Tibial nerve (tissue), 4 donors: ENCODE measurements at regions not wholly inside any gene's neighbourhood (a gene's known extent, or its start where the extent isn't known, plus 50 kb on each side); places are given as distances from the start of the nearest gene placed in this dataset.

Source experiments
- DNase-seq, 2 donors: peaks; one replicate each; pipeline ENCODE4 v3.0.0-alpha.2; 2019; ENCODE audit warnings: low spot score in 2 of 2
- H3K27ac ChIP-seq, 4 donors: fragments of 200-600 bp; sonication (generic) in 3 of 4; one replicate each; pipeline ENCODE4 v1.5.1; 2017 to 2019; ENCODE audit warnings: mild to moderate bottlenecking in 1 of 4
- H3K27me3 ChIP-seq, 2 donors: fragments of 200-600 bp; sonication (generic) in 1 of 2; one replicate each; pipeline versions ENCODE4 v1.5.1 to v1.6.0; 2017 to 2019
- H3K36me3 ChIP-seq, 3 donors: fragments of 200-600 bp; sonication (generic); one replicate each; pipeline ENCODE4 v1.5.1; 2018 to 2019
- H3K4me1 ChIP-seq, 4 donors: fragments of 200-600 bp; sonication (generic) in 3 of 4; one replicate each; pipeline ENCODE4 v1.5.1; 2017 to 2019
- H3K4me3 ChIP-seq, 4 donors: fragments of 200-600 bp; sonication (generic) in 3 of 4; one replicate each; pipeline ENCODE4 v1.5.1; 2017 to 2019; ENCODE audit warnings: mild to moderate bottlenecking in 1 of 4, moderate library complexity in 1 of 4
- H3K9me3 ChIP-seq, 4 donors: fragments of 200-600 bp; sonication (generic) in 3 of 4; one replicate each; pipeline ENCODE4 v1.5.1; 2017 to 2019
- EP300 ChIP-seq, 2 donors: sonication (generic); formaldehyde crosslinking; IDR thresholded peaks; one replicate each; pipeline ENCODE4 v1.6.1; 2017; ENCODE audit warnings: antibody characterized with exemption in 2 of 2, mild to moderate bottlenecking in 1 of 2
- POLR2A ChIP-seq, 2 donors: fragments of 450-650 bp; IDR thresholded peaks; one replicate each; pipeline ENCODE4 v1.6.1; 2017; ENCODE audit warnings: antibody characterized with exemption in 2 of 2, mild to moderate bottlenecking in 2 of 2, moderate library complexity in 2 of 2
- WGBS, 2 donors: methylation state at CpG; one replicate each; pipeline ENCODE4 v1.1.5; 2018; 5-methylcytosine and 5-hydroxymethylcytosine counted together
- TF ChIP-seq, protein P1 (sequence below), 5 experiments: fragments of 200-600 bp in 3 of 5; fragments of 450-650 bp in 2 of 5; sonication (generic) in 3 of 5; IDR thresholded peaks; one replicate each; pipeline ENCODE4 v1.5.1; 2016 to 2019; ENCODE audit warnings: antibody characterized with exemption in 5 of 5, mild to moderate bottlenecking in 3 of 5, moderate library complexity in 2 of 5

- no peaks in the 10 kb centered on the region for H3K27me3 ChIP-seq
- WGBS, 2 donors: 86% methylated on average over 2 of the region's 2 CpGs
- H3K4me1 ChIP-seq: peaks cover 0 to 42% (median 7%) of the 10 kb centered on the region in 4 donors
- no peak overlapping the region for H3K4me3 ChIP-seq
- TF ChIP-seq POLR2A (IDR thresholded peaks at IDR 0.05) (no peak), EP300 (IDR thresholded peaks at IDR 0.05) (no peak)
- TF ChIP-seq, protein P1, sequence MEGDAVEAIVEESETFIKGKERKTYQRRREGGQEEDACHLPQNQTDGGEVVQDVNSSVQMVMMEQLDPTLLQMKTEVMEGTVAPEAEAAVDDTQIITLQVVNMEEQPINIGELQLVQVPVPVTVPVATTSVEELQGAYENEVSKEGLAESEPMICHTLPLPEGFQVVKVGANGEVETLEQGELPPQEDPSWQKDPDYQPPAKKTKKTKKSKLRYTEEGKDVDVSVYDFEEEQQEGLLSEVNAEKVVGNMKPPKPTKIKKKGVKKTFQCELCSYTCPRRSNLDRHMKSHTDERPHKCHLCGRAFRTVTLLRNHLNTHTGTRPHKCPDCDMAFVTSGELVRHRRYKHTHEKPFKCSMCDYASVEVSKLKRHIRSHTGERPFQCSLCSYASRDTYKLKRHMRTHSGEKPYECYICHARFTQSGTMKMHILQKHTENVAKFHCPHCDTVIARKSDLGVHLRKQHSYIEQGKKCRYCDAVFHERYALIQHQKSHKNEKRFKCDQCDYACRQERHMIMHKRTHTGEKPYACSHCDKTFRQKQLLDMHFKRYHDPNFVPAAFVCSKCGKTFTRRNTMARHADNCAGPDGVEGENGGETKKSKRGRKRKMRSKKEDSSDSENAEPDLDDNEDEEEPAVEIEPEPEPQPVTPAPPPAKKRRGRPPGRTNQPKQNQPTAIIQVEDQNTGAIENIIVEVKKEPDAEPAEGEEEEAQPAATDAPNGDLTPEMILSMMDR (IDR thresholded peaks at IDR 0.05): no peak
- H3K9me3 ChIP-seq: no peaks in the 10 kb centered on the region
- no peaks in the 10 kb centered on the region for H3K36me3 ChIP-seq
- no peak overlapping the region for H3K27ac ChIP-seq
- DNase-seq: no peak
Observed at GRCh38 chr3:30225021-30225420, 381.4 kb upstream of the TGFBR2 start.

GRCh38 chr3:30226601-30227151 is 379.7 kb upstream of the TGFBR2 start:
- no peak overlapping the region for H3K4me3 ChIP-seq
- peaks cover 0 to 43% (median 19%) of the 10 kb centered on the region in 4 donors for H3K4me1 ChIP-seq
- 90 to 94% methylated on average over 7 of the region's 7 CpGs for WGBS, 2 donors
- H3K36me3 ChIP-seq: no peaks in the 10 kb centered on the region
- TF ChIP-seq, protein P1 (IDR thresholded peaks at IDR 0.05): no peak
- TF ChIP-seq POLR2A (IDR thresholded peaks at IDR 0.05): no peak
- TF ChIP-seq EP300 (IDR thresholded peaks at IDR 0.05): peak in 1 of 2 donors; percentile 33
- no peak for DNase-seq
- peak overlapping the region in 2 of 4 donors; percentile 50 to 63 for H3K27ac ChIP-seq
- no peaks in the 10 kb centered on the region for H3K27me3 ChIP-seq
- no peaks in the 10 kb centered on the region for H3K9me3 ChIP-seq

DNA sequence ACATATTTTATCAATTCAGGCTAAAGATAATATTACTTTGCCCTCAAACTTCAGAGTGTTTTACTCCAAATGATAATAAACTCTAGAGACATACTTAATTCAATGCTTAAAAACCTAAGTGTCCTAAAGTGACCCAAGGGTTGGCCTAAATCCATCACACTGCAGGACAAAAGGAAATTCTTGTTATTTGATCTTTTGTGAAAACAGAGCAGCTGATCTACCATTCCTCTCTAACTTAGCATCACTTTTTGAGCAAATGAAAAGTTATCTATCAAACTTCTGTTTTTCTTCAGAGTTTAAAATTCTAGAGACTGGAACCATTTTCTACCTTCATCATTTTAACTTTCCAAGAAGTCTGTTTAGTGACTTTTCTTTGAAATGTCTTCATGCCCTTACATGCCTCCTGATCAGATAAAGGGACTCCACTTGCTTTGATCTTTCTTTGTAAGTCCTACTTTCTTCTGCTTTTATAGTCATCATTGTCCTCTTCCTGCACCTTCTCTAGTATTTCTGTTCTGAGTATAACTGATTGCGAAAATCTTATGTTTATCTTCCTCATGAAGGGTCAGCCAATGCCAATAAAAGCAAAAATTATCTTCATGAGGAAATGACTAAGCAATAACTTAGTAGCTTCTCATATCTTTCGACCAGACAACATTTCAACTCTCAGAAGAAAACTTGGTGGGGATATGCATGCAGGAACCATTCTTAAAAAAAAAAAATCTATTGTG is 378.7 kb upstream of the TGFBR2 start:
- TF ChIP-seq, protein P1 (IDR thresholded peaks at IDR 0.05): no peak
- TF ChIP-seq POLR2A (IDR thresholded peaks at IDR 0.05): no peak
- TF ChIP-seq EP300 (IDR thresholded peaks at IDR 0.05): peak; percentile 25 to 87
- Histone ChIP-seq H3K9me3 (no peaks in the 10 kb centered on the region), H3K4me1 (peaks cover 0 to 46% (median 20%) of the 10 kb centered on the region in 4 donors), H3K36me3 (no peaks in the 10 kb centered on the region), H3K27me3 (no peaks in the 10 kb centered on the region), H3K4me3 (no peak overlapping the region), H3K27ac (peak overlapping the region in 2 of 4 donors; percentile 50 to 63)
- 41 to 53% methylated on average over 2 of the region's 2 CpGs for WGBS, 2 donors
- no peak for DNase-seq

DNA sequence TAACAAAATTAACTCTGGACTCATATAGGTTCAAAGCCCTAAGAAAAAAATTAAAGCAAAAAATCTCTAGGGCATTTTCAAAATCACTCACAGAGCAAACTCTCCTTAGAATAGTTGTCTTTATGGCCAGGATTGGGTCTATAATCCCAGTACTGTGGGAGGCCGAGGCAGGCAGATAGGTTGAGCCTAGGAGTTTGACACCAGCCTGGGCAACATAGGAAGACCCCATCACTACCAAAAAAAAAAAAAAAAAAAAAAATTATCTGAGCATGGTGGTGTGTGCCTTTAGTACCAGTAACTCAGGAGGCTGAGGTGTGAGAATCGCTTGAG is 378.1 kb upstream of the TGFBR2 start:
- H3K27me3 ChIP-seq: no peaks in the 10 kb centered on the region
- no peak overlapping the region for H3K4me3 ChIP-seq
- no peak for DNase-seq
- peaks cover 0 to 47% (median 20%) of the 10 kb centered on the region in 4 donors for H3K4me1 ChIP-seq
- TF ChIP-seq EP300 (IDR thresholded peaks at IDR 0.05): no peak
- TF ChIP-seq, protein P1 (IDR thresholded peaks at IDR 0.05): no peak
- no peak for TF ChIP-seq POLR2A (IDR thresholded peaks at IDR 0.05)
- 86 to 93% methylated on average over 2 of the region's 2 CpGs for WGBS, 2 donors
- peak overlapping the region in 3 of 4 donors; percentile 3 to 63 (median 50) for H3K27ac ChIP-seq
- no peaks in the 10 kb centered on the region for H3K36me3 ChIP-seq
- H3K9me3 ChIP-seq: no peaks in the 10 kb centered on the region
